Nephron (organoid): ENCODE measurements at regions not wholly inside any gene's neighbourhood (a gene's known extent, or its start where the extent isn't known, plus 50 kb on each side); places are given as distances from the start of the nearest gene placed in this dataset.

Experiments used
- H3K27ac Mint-ChIP-seq, 3 experiments: 2 replicates each; pipeline ENCODE4 v1.8.0; 2020; ENCODE audit warnings: mixed read lengths in 3 of 3, mild to moderate bottlenecking in 2 of 3, moderate library complexity in 1 of 3
- H3K27me3 Mint-ChIP-seq: 2 replicates; pipeline ENCODE4 v1.8.0; 2021; ENCODE audit warnings: low read depth, mild to moderate bottlenecking, moderate library complexity, mixed read lengths
- H3K36me3 Mint-ChIP-seq: 2 replicates; pipeline ENCODE4 v1.8.0; 2020; ENCODE audit warnings: low read depth, mixed read lengths
- H3K4me1 Mint-ChIP-seq: 2 replicates; pipeline ENCODE4 v1.8.0; 2020; ENCODE audit warnings: mixed read lengths
- H3K4me3 Mint-ChIP-seq, 3 experiments: 2 replicates each; pipeline ENCODE4 v1.8.0; 2020; ENCODE audit warnings: mild to moderate bottlenecking in 3 of 3, mixed read lengths in 3 of 3, moderate library complexity in 2 of 3
- H3K9me3 Mint-ChIP-seq: 2 replicates; pipeline ENCODE4 v1.8.0; 2020; ENCODE audit warnings: mixed read lengths
- TF ChIP-seq, protein P1 (sequence below), 3 experiments: fragments of 200-600 bp; sonication (generic); IDR thresholded peaks; one replicate each; pipeline ENCODE4 v1.5.0; 2021; ENCODE audit warnings: antibody characterized with exemption in 3 of 3; ENCODE audit not compliant: unreplicated experiment in 3 of 3

DNA sequence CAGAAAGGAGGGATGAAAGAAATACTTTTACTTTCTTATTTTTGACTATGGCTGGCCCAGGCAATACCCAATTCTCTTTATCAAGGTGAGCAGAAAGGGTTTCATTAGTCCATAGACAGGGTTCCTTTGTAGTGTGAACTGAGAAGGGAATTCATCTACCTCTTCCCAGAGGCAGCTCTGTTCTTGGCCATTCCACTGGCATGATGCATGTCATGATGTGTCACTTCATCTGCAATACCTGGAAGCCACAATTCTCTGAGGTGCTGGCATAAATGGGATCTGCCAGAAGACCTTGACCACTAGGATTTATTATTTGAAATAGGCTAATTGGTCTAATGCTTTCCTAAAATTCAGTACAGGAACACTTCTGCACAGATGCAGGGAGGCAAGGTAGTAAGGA, 542.8 kb downstream of the RFC3 start:
- H3K36me3 Mint-ChIP-seq: no peaks in the 10 kb centered on the region
- no peaks in the 10 kb centered on the region for H3K27me3 Mint-ChIP-seq
- no peak overlapping the region for H3K27ac Mint-ChIP-seq
- H3K4me1 Mint-ChIP-seq: no peaks in the 10 kb centered on the region
- H3K9me3 Mint-ChIP-seq: no peaks in the 10 kb centered on the region
- H3K4me3 Mint-ChIP-seq: no peak overlapping the region
- TF ChIP-seq, protein P1, sequence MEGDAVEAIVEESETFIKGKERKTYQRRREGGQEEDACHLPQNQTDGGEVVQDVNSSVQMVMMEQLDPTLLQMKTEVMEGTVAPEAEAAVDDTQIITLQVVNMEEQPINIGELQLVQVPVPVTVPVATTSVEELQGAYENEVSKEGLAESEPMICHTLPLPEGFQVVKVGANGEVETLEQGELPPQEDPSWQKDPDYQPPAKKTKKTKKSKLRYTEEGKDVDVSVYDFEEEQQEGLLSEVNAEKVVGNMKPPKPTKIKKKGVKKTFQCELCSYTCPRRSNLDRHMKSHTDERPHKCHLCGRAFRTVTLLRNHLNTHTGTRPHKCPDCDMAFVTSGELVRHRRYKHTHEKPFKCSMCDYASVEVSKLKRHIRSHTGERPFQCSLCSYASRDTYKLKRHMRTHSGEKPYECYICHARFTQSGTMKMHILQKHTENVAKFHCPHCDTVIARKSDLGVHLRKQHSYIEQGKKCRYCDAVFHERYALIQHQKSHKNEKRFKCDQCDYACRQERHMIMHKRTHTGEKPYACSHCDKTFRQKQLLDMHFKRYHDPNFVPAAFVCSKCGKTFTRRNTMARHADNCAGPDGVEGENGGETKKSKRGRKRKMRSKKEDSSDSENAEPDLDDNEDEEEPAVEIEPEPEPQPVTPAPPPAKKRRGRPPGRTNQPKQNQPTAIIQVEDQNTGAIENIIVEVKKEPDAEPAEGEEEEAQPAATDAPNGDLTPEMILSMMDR (IDR thresholded peaks at IDR 0.05; ENCODE audit: unreplicated experiment in 3 of 3): no peak

DNA sequence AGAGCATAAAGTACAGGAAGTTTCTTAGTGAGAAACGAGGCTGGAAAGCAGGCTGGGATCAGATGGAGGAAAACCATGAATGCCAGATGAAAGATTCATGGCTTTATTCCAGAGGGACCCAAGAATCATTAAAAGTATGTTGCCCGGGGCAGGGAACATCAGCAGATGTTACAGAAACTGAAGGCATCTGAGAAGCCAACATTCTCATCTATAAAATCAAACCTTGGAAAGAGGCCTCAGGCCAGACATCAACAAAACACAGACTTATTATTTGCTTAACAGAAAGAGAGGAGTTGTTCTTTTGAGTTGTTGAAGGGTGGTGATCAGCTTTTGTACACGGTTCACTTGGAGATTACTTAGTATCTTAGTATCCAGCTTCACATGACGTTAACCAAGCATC, 543.6 kb downstream of the RFC3 start:
- TF ChIP-seq, protein P1 (IDR thresholded peaks at IDR 0.05; ENCODE audit: unreplicated experiment in 3 of 3): no peak
- Mint-ChIP-seq H3K27ac (no peak overlapping the region), H3K4me3 (no peak overlapping the region), H3K9me3 (no peaks in the 10 kb centered on the region), H3K36me3 (no peaks in the 10 kb centered on the region), H3K27me3 (no peaks in the 10 kb centered on the region), H3K4me1 (no peaks in the 10 kb centered on the region)

DNA sequence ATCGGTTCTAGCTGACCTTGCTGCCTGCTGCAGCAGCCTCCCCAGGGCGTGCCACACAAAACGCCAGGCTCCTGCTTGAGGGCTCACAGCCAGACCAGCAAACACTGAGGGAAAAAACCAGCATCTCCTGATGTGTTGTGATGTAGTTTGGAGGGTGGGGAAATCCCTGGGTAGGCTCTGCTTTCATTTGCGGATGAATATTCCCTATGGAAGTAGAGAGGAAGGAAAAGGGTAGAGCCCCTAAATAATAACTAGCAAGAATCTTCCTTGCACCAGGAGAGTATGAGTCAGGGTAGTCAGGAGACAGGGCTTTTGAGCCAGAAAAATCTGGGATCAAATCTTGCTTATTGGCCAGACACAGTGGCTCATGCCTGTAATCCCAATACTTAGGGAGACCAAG, 545.3 kb downstream of the RFC3 start:
- TF ChIP-seq, protein P1 (IDR thresholded peaks at IDR 0.05; ENCODE audit: unreplicated experiment in 3 of 3): no peak
- H3K27me3 Mint-ChIP-seq: peaks cover 1% of the 10 kb centered on the region
- H3K9me3 Mint-ChIP-seq: no peaks in the 10 kb centered on the region
- H3K4me1 Mint-ChIP-seq: no peaks in the 10 kb centered on the region
- H3K27ac Mint-ChIP-seq: no peak overlapping the region
- H3K4me3 Mint-ChIP-seq: no peak overlapping the region
- no peaks in the 10 kb centered on the region for H3K36me3 Mint-ChIP-seq

DNA sequence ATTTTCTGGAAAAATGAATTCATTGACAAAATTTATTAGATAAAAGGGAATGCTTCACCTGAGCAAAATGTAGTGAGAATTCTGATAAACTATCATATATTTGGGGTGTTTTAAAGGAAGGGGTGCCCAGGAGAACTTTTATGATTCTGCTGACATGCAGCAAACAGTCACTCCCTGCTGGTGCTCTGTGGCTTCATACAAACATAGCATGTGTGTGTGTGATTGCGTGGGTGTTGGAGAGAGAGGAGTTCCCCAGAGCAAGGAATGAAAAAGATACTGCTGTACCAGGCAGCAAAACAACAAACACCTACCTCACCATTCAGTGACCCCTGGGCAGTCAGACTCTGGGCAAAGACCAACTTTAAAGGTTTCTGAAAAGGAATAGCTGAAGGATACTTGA, 546.7 kb downstream of the RFC3 start:
- Mint-ChIP-seq H3K9me3 (no peaks in the 10 kb centered on the region), H3K27ac (no peak overlapping the region), H3K36me3 (no peaks in the 10 kb centered on the region), H3K27me3 (peaks cover 3% of the 10 kb centered on the region), H3K4me1 (no peaks in the 10 kb centered on the region), H3K4me3 (no peak overlapping the region)
- TF ChIP-seq, protein P1 (IDR thresholded peaks at IDR 0.05; ENCODE audit: unreplicated experiment in 3 of 3): no peak

DNA sequence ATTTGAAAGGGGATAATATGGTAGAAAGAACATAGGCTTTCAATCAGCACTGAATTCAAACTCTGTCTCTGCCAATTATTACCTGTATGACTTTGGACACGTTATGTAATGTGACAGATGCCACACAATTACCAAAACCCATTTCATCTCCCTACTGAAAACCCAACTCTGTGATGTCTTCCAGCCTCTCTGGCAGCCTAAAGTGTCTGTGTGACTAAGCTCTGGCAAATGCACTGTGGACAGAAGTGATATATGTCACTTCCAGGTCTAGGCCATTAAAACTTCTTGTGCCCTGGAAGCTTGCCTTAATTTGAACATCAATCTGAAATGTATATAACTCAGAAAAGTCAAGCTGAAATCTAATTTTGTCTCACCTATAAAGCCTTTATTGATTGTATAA, 552.0 kb downstream of the RFC3 start:
- H3K36me3 Mint-ChIP-seq: no peaks in the 10 kb centered on the region
- H3K4me3 Mint-ChIP-seq: no peak overlapping the region
- H3K9me3 Mint-ChIP-seq: no peaks in the 10 kb centered on the region
- TF ChIP-seq, protein P1 (IDR thresholded peaks at IDR 0.05; ENCODE audit: unreplicated experiment in 3 of 3): no peak
- H3K27ac Mint-ChIP-seq: no peak overlapping the region
- H3K27me3 Mint-ChIP-seq: peaks cover 3% of the 10 kb centered on the region
- peaks cover 4% of the 10 kb centered on the region for H3K4me1 Mint-ChIP-seq

DNA sequence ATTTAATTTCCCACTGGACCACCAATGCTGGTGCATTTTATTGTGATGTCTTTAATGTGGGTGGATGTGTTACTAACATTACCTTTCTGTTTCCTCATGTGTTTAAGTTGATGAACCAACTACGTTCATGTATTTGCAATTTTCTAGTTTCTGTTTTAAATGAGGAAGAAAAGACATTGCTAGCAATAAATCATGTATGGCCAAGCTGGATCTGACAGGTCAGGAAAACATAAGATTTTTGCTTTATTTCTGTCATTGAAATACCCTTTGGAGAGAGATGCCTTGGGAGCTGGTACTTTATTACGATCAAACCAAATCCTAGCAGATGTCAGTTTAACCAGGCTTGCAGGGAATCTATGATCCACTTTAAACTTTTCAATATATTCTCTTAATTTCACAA, 553.2 kb downstream of the RFC3 start:
- TF ChIP-seq, protein P1 (IDR thresholded peaks at IDR 0.05; ENCODE audit: unreplicated experiment in 3 of 3): no peak

More for the DNA sequence above, 553.2 kb downstream of the RFC3 start:
- no peaks in the 10 kb centered on the region for H3K9me3 Mint-ChIP-seq
- no peak overlapping the region for H3K4me3 Mint-ChIP-seq
- peaks cover 4% of the 10 kb centered on the region for H3K4me1 Mint-ChIP-seq
- no peaks in the 10 kb centered on the region for H3K36me3 Mint-ChIP-seq
- H3K27ac Mint-ChIP-seq: no peak overlapping the region
- H3K27me3 Mint-ChIP-seq: peaks cover 3% of the 10 kb centered on the region
